ES-I3 (cell line): ENCODE measurements at regions not wholly inside any gene's neighbourhood (a gene's known extent, or its start where the extent isn't known, plus 50 kb on each side); places are given as distances from the start of the nearest gene placed in this dataset.
"Not testable (repeated sequence)": the region's sequence is repeated elsewhere in the genome, so short reads cannot be mapped to it uniquely, and the experiment has no call there.

Experiments
- H3K36me3 ChIP-seq: 2 replicates; pipeline ENCODE4 v1.6.1; 2013; ENCODE audit warnings: mild to moderate bottlenecking, low read length, control low read depth, moderate library complexity; ENCODE audit not compliant: insufficient read depth
- H3K4me1 ChIP-seq: 2 replicates; pipeline ENCODE4 v1.6.1; 2013; ENCODE audit warnings: mild to moderate bottlenecking, control low read depth, low read length; ENCODE audit not compliant: insufficient read depth
- H3K9ac ChIP-seq: 2 replicates; pipeline ENCODE4 v1.6.1; 2013; ENCODE audit warnings: low read depth, mild to moderate bottlenecking, low read length, moderate library complexity
- H3K9me3 ChIP-seq: 2 replicates; pipeline ENCODE4 v1.6.1; 2013; ENCODE audit warnings: mild to moderate bottlenecking, low read length, moderate library complexity; ENCODE audit not compliant: control insufficient read depth, insufficient read depth

GRCh38 chr16:65725156-65725845, 603.4 kb upstream of the CDH11 start:
- Histone ChIP-seq H3K4me1 (peaks cover 30% of the 10 kb centered on the region), H3K9me3 (no peaks in the 10 kb centered on the region), H3K36me3 (no peaks in the 10 kb centered on the region), H3K9ac (no peak overlapping the region)

- Histone ChIP-seq H3K4me1 (peaks cover 13% of the 10 kb centered on the region), H3K36me3 (no peaks in the 10 kb centered on the region), H3K9ac (no peak overlapping the region), H3K9me3 (peaks cover 4% of the 10 kb centered on the region; the same call in 1 of the 2 replicates)
Observed at GRCh38 chr16:65722429-65722828, 600.6 kb upstream of the CDH11 start.

GRCh38 chr16:65717846-65718245, 596.0 kb upstream of the CDH11 start:
- H3K36me3 ChIP-seq: no peaks in the 10 kb centered on the region
- peaks cover 10% of the 10 kb centered on the region for H3K4me1 ChIP-seq
- no peak overlapping the region for H3K9ac ChIP-seq
- peaks cover 4% of the 10 kb centered on the region; the same call in 1 of the 2 replicates for H3K9me3 ChIP-seq

- H3K4me1 ChIP-seq: peaks cover 11% of the 10 kb centered on the region
- peaks cover 4% of the 10 kb centered on the region; the same call in 1 of the 2 replicates for H3K9me3 ChIP-seq
- no peaks in the 10 kb centered on the region for H3K36me3 ChIP-seq
- H3K9ac ChIP-seq: no peak overlapping the region
Observed at GRCh38 chr16:65716737-65717700, 595.2 kb upstream of the CDH11 start.

GRCh38 chr16:65713181-65713808, 591.4 kb upstream of the CDH11 start:
- no peaks in the 10 kb centered on the region for H3K36me3 ChIP-seq
- H3K4me1 ChIP-seq: peaks cover 11% of the 10 kb centered on the region
- peaks cover 5% of the 10 kb centered on the region; the same call in 1 of the 2 replicates for H3K9me3 ChIP-seq
- no peak overlapping the region for H3K9ac ChIP-seq

GRCh38 chr16:65710107-65710506, 588.2 kb upstream of the CDH11 start:
- Histone ChIP-seq H3K9ac (no peak overlapping the region), H3K36me3 (no peaks in the 10 kb centered on the region), H3K9me3 (0 out of 2 replicates have a peak, but pooled peaks cover 5% of the 10 kb centered on the region), H3K4me1 (peaks cover 11% of the 10 kb centered on the region)

GRCh38 chr16:65704866-65705265, 583.0 kb upstream of the CDH11 start:
- Histone ChIP-seq H3K9me3 (no peaks in the 10 kb centered on the region), H3K36me3 (no peaks in the 10 kb centered on the region), H3K4me1 (0 out of 2 replicates have a peak, but pooled peaks cover 5% of the 10 kb centered on the region), H3K9ac (no peak overlapping the region)

GRCh38 chr16:65702707-65703402, 581.0 kb upstream of the CDH11 start:
- Histone ChIP-seq H3K9ac (no peak overlapping the region), H3K9me3 (no peaks in the 10 kb centered on the region), H3K4me1 (0 out of 2 replicates have a peak, but pooled peaks cover 5% of the 10 kb centered on the region), H3K36me3 (no peaks in the 10 kb centered on the region)

- H3K9me3 ChIP-seq: no peaks in the 10 kb centered on the region
- H3K36me3 ChIP-seq: no peaks in the 10 kb centered on the region
- no peak overlapping the region for H3K9ac ChIP-seq
- H3K4me1 ChIP-seq: 0 out of 2 replicates have a peak, but pooled peaks cover 5% of the 10 kb centered on the region
Observed at GRCh38 chr16:65700596-65700995, 578.7 kb upstream of the CDH11 start.

- no peaks in the 10 kb centered on the region for H3K36me3 ChIP-seq
- no peaks in the 10 kb centered on the region for H3K9me3 ChIP-seq
- H3K4me1 ChIP-seq: 0 out of 2 replicates have a peak, but pooled peaks cover 5% of the 10 kb centered on the region
- H3K9ac ChIP-seq: no peak overlapping the region
Observed at GRCh38 chr16:65698791-65699321, 577.0 kb upstream of the CDH11 start.

GRCh38 chr16:65697521-65697920, 575.7 kb upstream of the CDH11 start:
- no peaks in the 10 kb centered on the region for H3K36me3 ChIP-seq
- H3K4me1 ChIP-seq: no peaks in the 10 kb centered on the region
- no peak overlapping the region for H3K9ac ChIP-seq
- H3K9me3 ChIP-seq: no peaks in the 10 kb centered on the region

GRCh38 chr16:65697065-65697464, 575.2 kb upstream of the CDH11 start:
- no peaks in the 10 kb centered on the region for H3K4me1 ChIP-seq
- no peaks in the 10 kb centered on the region for H3K36me3 ChIP-seq
- H3K9me3 ChIP-seq: no peaks in the 10 kb centered on the region
- no peak overlapping the region for H3K9ac ChIP-seq

- not testable (repeated sequence) for H3K9ac ChIP-seq, H3K36me3 ChIP-seq, H3K4me1 ChIP-seq, H3K9me3 ChIP-seq
Observed at GRCh38 chr16:65691846-65692245, 570.0 kb upstream of the CDH11 start.
